ENCODE measurements at regions not wholly inside any gene's neighbourhood (a gene's known extent, or its start where the extent isn't known, plus 50 kb on each side); places are given as distances from the start of the nearest gene placed in this dataset.

DNA sequence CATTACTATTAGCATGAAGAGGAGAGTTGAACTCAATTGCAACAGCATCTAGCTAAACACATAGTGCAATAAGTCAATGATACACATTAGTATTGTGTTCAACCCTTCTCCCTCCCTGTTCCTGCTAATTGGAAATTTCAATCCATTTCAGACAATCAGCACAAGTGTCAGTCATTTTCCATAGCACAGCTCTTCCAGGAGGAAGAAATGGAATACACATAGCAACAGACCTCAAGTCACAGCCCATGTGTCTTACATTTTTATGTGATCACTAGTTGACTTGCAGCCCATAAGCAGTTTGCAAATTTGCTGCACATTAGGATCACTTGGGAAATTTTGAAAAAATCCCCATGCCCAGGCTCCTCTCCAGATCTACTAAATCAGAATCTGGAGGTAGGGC lies 636.9 kb downstream of the TLE4 start:
- FAIRE-seq, result no peak
- no peaks in the 10 kb centered on the region for H3K4me1 ChIP-seq (ENCODE audit: control insufficient read depth, extremely low read depth, insufficient read depth, low read length)
- dilution Hi-C loops (cut with MboI; ENCODE audit: extremely low pct_ligation_motif_present, low sequenced_read_pairs), result no loop called here
- H3K27me3 ChIP-seq (ENCODE audit: control insufficient read depth, extremely low read depth, insufficient read depth, low read length), result no peaks in the 10 kb centered on the region
- no peaks in the 10 kb centered on the region for H4K20me1 ChIP-seq (ENCODE audit: control insufficient read depth, extremely low read depth, insufficient read depth, low read length)
- no peak overlapping the region for H3K9ac ChIP-seq (ENCODE audit: control insufficient read depth, extremely low read depth, insufficient read depth, low read length)
- H2AFZ ChIP-seq (ENCODE audit: control insufficient read depth, low read length), result no peak overlapping the region
- H3K9me1 ChIP-seq (ENCODE audit: control insufficient read depth, extremely low read depth, insufficient read depth, low read length), result no peaks in the 10 kb centered on the region
- H3K4me3 ChIP-seq (ENCODE audit: control insufficient read depth in 2 of 3, extremely low read depth in 1 of 3, insufficient read depth in 2 of 3, low read depth in 1 of 3, low read length in 3 of 3), result no peak overlapping the region
- no peak for DNase-seq (ENCODE audit: low read depth, low spot score)
- no peaks in the 10 kb centered on the region for H3K79me2 ChIP-seq (ENCODE audit: control insufficient read depth, insufficient read depth, low read length)
- H3K4me2 ChIP-seq (ENCODE audit: control insufficient read depth, extremely low read depth, insufficient read depth, low read depth, low read length), result no peak overlapping the region
- no peaks in the 10 kb centered on the region for H3K9me3 ChIP-seq (ENCODE audit: control insufficient read depth, low read depth, low read length)
- H3K27ac ChIP-seq (ENCODE audit: control insufficient read depth, insufficient read depth, low read length), result no peak overlapping the region
- TF ChIP-seq EZH2 (IDR thresholded peaks at IDR 0.05; ENCODE audit: low read length), result no peak
- TF ChIP-seq, protein P1, sequence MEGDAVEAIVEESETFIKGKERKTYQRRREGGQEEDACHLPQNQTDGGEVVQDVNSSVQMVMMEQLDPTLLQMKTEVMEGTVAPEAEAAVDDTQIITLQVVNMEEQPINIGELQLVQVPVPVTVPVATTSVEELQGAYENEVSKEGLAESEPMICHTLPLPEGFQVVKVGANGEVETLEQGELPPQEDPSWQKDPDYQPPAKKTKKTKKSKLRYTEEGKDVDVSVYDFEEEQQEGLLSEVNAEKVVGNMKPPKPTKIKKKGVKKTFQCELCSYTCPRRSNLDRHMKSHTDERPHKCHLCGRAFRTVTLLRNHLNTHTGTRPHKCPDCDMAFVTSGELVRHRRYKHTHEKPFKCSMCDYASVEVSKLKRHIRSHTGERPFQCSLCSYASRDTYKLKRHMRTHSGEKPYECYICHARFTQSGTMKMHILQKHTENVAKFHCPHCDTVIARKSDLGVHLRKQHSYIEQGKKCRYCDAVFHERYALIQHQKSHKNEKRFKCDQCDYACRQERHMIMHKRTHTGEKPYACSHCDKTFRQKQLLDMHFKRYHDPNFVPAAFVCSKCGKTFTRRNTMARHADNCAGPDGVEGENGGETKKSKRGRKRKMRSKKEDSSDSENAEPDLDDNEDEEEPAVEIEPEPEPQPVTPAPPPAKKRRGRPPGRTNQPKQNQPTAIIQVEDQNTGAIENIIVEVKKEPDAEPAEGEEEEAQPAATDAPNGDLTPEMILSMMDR (optimal IDR thresholded peaks at IDR 0.05 in 1 of 3, IDR thresholded peaks at IDR 0.05 in 1 of 3, conservative IDR thresholded peaks at IDR 0.05 in 1 of 3; ENCODE audit: extremely low read depth in 1 of 3, insufficient read depth in 2 of 3, low read length in 3 of 3), result no peak
- H3K36me3 ChIP-seq (ENCODE audit: control insufficient read depth in 2 of 2, extremely low read depth in 1 of 2, insufficient read depth in 2 of 2, low read length in 2 of 2), result no peaks in the 10 kb centered on the region

DNA sequence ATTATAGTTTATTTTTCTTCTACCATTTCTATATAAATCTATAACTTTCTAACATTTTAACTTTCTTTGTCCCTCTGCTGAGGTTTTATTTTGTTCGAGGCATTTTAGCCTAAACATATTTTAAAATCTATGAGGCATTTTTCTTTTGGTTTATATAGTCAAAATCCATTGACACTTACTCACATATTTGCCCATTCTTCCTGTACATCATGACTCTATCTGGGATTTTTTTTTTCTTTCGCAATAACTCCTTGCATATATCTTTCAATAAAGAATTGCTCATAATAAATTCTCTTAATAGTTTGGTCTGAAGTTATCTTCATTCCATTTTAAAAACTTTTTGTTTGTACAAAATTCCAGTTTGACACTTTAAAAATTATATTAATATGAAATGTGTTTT lies 632.3 kb downstream of the TLE4 start:
- TF ChIP-seq, protein P1 (optimal IDR thresholded peaks at IDR 0.05 in 1 of 3, IDR thresholded peaks at IDR 0.05 in 1 of 3, conservative IDR thresholded peaks at IDR 0.05 in 1 of 3; ENCODE audit: extremely low read depth in 1 of 3, insufficient read depth in 2 of 3, low read length in 3 of 3), result no peak
- TF ChIP-seq EZH2 (IDR thresholded peaks at IDR 0.05; ENCODE audit: low read length), result no peak
- H3K36me3 ChIP-seq (ENCODE audit: control insufficient read depth in 2 of 2, extremely low read depth in 1 of 2, insufficient read depth in 2 of 2, low read length in 2 of 2), result no peaks in the 10 kb centered on the region
- no peak overlapping the region for H3K27ac ChIP-seq (ENCODE audit: control insufficient read depth, insufficient read depth, low read length)
- dilution Hi-C loops (cut with MboI; ENCODE audit: extremely low pct_ligation_motif_present, low sequenced_read_pairs), result no loop called here
- H3K27me3 ChIP-seq (ENCODE audit: control insufficient read depth, extremely low read depth, insufficient read depth, low read length), result no peaks in the 10 kb centered on the region
- no peaks in the 10 kb centered on the region for H3K9me3 ChIP-seq (ENCODE audit: control insufficient read depth, low read depth, low read length)
- no peak overlapping the region for H3K9ac ChIP-seq (ENCODE audit: control insufficient read depth, extremely low read depth, insufficient read depth, low read length)
- no peak overlapping the region for H3K4me3 ChIP-seq (ENCODE audit: control insufficient read depth in 2 of 3, extremely low read depth in 1 of 3, insufficient read depth in 2 of 3, low read depth in 1 of 3, low read length in 3 of 3)
- no peak for DNase-seq (ENCODE audit: low read depth, low spot score)
- H3K9me1 ChIP-seq (ENCODE audit: control insufficient read depth, extremely low read depth, insufficient read depth, low read length), result no peaks in the 10 kb centered on the region
- FAIRE-seq, result no peak
- H4K20me1 ChIP-seq (ENCODE audit: control insufficient read depth, extremely low read depth, insufficient read depth, low read length), result no peaks in the 10 kb centered on the region
- no peak overlapping the region for H2AFZ ChIP-seq (ENCODE audit: control insufficient read depth, low read length)
- H3K4me2 ChIP-seq (ENCODE audit: control insufficient read depth, extremely low read depth, insufficient read depth, low read depth, low read length), result no peak overlapping the region
- no peaks in the 10 kb centered on the region for H3K4me1 ChIP-seq (ENCODE audit: control insufficient read depth, extremely low read depth, insufficient read depth, low read length)
- no peaks in the 10 kb centered on the region for H3K79me2 ChIP-seq (ENCODE audit: control insufficient read depth, insufficient read depth, low read length)
